Germinal center (tissue), 1 donor: ENCODE measurements at regions not wholly inside any gene's neighbourhood (a gene's known extent, or its start where the extent isn't known, plus 50 kb on each side); places are given as distances from the start of the nearest gene placed in this dataset.

Experiments used
- DNase-seq: peaks from one replicate; pipeline ENCODE4 v3.0.0; 2012; ENCODE audit warnings: mixed read lengths, low spot score

DNA sequence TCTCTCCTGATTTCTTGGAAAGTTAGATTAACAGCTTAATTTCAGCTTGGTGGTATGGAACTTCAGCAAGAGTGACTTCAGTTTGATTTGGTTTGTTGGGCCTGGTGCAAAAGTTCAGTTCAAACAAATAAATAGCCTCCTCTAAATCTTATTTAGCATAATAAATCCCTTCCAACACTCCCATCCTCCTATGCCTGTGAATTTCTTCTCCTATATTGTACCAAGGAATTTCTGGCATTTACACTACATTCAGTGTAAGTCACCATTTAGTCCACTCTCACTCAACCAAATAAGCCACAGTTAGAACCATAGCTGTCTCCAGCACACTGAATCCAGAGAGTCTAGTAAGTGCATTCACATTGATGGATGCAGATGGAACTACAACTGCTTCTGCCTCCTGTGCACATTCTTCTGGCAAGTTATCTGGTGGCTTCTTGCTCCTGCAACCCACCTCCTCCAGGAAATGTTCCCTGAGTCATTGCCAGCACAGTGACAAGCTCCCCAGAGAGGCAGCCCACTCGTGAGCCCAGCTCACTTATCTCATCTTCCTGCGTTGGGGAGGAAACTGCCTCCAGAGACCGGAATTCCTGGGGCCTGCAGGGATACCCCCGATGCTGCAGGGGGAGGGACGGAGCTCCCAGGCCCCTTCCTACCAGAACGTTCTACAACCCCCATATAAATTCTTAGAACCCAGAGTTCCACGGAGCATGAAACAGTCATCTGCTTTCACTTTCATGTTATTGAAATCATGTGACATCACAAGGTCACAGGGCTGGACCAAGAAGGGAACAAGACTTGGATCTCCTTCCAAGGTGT lies 318.3 kb downstream of the PHKB start:
- peak; percentile 15 for DNase-seq

- no peak for DNase-seq
Observed at GRCh38 chr16:47778106-47778801, 317.1 kb downstream of the PHKB start.

- no peak for DNase-seq
Observed at GRCh38 chr16:47777220-47777619, 316.1 kb downstream of the PHKB start.

DNA sequence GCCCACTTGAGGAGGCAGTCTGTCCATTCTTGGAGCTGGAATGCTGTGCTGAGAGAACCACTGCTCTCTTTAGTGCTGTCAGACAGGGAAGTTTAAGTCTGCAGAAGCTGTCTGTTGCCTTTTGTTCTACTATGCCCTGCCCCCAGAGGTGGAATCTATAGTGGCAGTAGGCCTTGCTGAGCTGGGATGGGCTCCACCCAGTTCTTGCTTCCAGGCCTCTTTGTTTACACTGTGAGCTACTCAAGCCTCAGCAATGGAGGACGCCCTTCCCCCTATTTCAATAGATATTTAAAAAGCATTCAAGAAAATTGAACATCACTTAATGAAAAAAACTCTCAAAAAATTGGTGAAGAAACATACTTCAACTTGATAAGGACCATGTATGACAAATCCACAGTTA lies 313.5 kb downstream of the PHKB start:
- no peak for DNase-seq

- no peak for DNase-seq
Observed at GRCh38 chr16:47753659-47754058, 292.5 kb downstream of the PHKB start.
